CD4-positive, alpha-beta T cell treated with Interleukin-15 for 4 hours (primary cell): ENCODE measurements at regions not wholly inside any gene's neighbourhood (a gene's known extent, or its start where the extent isn't known, plus 50 kb on each side); places are given as distances from the start of the nearest gene placed in this dataset.

Source experiments
- DNase-seq: peaks from one replicate; pipeline ENCODE4 v3.0.0-alpha.2; 2020; ENCODE audit warnings: low spot score

DNA sequence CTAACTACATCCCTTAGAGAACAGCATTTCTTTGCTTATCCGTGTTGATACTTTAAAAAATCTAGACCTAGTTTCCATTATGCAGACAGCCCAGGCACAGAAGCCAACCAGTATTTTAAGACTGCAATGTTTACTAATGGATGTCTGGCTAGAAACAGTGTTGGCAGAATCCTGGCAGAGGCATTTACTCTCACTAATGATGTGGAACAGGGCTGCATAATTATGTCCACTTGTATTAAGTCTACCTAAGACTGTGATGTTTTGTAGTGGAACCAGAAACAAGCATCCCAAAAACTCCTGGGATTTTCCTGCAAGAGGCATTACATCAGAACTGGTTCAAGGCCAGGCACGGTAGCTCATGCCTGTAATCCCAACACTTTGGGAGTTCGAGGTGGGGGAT lies 50.2 kb upstream of the PICALM start:
- no peak for DNase-seq
